ENCODE measurements at regions not wholly inside any gene's neighbourhood (a gene's known extent, or its start where the extent isn't known, plus 50 kb on each side); places are given as distances from the start of the nearest gene placed in this dataset.

DNA sequence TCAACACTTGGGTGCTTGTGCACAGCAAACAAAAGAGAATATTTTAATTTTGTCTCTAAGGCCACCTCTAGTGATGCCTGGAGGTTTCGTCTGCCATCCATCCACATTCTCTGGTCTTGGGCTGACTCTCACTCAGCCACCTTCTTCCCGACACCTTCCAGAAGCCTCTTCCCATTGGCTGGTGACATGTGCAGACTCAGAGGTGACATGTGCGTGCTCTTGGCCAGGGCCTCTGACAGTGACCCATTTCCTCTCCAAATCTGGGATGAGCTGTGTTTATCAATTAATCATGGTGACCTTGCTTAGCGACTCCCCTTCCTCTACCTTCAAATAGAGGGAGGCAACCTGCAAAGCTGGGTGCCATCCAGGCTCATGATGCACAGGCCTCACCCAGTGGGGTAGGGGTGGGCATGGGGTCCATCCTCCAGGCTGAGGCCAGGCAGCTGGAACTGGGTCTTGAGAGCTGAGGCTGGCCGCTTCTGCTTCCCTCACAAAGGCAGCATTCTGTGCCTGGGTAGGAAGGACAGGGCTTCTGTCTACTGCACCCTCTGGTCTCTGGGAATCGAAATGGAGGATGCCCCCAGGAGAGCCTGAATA lies 91.8 kb downstream of the DHCR7 start:
- DNase-seq: no peak

- DNase-seq: no peak
Observed at GRCh38 chr11:71355281-71355680, 92.9 kb downstream of the DHCR7 start.

- no peak for DNase-seq
Observed at GRCh38 chr11:71354394-71355105, 93.6 kb downstream of the DHCR7 start.

DNA sequence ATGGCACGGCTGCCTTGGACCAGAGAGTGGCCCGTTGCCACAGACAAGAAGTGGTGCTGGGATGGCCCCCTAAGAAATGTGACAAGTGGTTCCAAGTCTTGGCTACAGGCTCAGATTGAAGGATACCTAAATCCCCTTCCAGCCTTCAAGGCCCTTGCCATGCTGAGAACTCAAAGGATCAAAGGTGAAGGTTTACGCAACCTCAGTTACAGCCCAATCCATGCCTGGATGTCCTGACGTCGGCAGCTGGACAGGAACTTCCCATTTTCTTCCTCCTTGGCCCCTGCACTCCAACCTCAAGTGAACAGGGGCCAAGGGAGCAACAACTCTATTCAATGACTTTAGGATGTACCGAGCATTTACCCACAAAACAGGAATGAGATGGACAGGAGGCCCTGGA lies 95.4 kb downstream of the DHCR7 start:
- DNase-seq: no peak

DNA sequence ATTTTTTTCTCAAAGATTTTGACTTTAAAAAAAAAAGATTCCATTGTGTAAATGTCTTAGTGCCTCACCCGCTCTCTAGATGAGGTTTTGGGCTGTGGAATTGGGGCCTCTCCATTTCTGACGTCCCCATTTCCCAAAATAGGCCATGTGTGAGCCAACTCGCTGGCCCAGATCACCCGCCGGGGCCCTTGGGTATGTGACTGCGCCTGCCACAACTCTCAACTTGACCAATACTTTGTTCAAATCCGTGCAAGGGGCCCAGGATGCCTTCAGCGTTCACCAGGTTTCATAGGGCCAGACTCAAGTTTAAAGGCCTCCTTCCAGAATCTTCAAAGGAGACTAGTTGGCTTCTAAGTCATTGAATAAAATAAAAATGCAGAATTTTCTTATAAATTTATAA lies 96.0 kb downstream of the DHCR7 start:
- DNase-seq: no peak

GRCh38 chr11:71349627-71350026 lies 97.2 kb upstream of the SHANK2 start:
- DNase-seq: no peak

- DNase-seq: no peak
Observed at GRCh38 chr11:71343828-71344400, 91.5 kb upstream of the SHANK2 start.

DNA sequence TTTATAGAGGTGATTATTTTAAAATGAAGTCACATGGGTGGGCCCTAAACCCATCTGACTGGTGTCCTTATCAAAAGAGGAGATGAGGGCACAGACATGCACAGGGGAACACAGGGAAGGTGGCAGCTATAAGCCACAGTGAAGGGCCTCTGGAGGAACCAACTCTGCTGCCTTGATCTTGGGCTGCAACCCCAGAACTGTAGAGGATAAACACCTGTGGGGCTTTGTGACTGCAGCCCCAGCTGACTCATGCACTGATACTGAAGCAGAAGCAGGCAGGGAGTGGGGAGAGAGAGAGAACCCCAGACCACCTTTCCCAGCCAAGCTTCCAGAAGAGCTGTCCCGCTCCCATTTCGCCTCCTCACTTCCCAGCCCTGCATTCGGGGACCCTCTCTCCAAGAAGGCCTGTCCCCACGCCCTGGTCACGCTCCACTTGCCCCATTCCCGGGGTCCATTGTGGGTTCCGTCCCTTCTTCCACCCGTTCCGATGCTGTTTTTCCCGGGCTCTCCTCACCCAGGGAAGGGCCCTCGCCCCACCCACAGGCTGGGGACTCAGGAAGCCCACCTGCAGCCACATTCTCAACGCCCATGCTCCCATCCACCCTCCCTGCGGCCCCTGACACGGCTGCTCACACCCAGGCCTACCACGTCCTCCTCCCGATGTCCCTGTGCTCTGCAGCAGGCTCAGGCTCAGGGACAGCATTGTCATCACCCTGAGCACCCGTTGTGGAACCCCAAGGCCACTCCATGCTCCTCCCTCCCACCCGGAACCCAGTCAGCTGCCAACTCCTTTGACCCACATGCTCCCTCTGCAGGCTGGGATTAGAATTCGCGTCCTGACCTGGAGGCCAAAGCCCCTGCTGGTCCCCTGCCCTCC lies 90.8 kb upstream of the SHANK2 start:
- DNase-seq: no peak

- DNase-seq: no peak
Observed at GRCh38 chr11:71342116-71342515, 89.7 kb upstream of the SHANK2 start.

DNA sequence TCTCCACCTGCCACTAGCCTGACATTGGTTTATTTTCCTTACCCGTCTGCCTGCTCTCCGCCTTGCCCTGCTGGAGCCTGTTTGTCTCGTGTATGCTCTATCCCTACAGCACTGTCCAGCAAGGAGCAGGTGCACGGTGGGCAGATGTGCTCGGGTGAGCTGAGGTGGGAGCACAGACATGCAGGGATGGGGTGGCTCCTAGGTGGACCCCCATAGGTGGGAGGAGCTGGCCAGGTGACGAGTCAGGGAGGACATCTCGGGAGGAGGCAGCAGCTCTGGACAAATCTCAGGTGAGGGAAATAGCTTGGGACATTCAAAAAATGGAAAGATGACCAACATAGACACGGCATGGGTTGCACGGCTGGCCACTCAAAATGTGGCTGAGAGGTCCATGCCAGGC lies 89.2 kb upstream of the SHANK2 start:
- DNase-seq: no peak

GRCh38 chr11:71341173-71341572 lies 88.8 kb upstream of the SHANK2 start:
- DNase-seq: no peak

GRCh38 chr11:71340086-71340606 lies 87.8 kb upstream of the SHANK2 start:
- no peak for DNase-seq

- DNase-seq: no peak
Observed at GRCh38 chr11:71339396-71339881, 87.1 kb upstream of the SHANK2 start.

GRCh38 chr11:71338801-71339395 lies 86.5 kb upstream of the SHANK2 start:
- DNase-seq: no peak

DNA sequence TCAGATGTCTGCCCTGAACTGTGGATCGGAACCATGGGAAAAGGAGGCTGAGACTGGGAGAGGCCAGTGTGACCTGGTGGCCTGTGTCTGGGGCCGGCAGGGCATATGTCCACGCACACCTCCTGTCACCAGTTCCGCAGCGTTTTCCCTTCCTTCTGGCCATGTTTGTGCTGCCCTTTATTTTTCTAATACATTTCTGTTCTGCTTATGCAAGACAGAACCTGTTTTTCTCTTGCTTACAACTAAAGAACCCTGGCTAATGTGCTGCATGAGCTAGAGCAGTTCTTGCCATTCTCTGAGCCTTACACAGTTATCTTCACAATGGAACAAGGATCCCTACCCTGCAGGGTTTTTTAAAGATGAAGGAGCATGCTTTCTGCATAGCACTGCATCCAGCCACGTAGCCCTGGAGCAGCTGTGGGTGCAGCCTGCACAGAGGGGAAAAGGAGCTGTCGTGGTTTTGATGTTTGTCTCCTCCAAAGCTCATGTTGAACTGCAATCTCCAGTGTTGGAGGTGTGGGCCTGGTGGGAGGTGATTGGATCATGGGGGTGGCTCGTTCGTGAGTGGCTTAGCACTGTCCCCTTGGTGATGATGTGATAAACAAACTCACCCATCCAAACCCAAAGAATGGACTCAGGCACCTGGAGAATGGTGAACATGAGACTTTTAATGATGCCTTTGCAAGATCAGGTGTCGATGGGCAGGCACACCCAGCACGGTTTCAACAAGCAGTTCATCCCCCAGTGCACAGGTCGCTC lies 84.8 kb upstream of the SHANK2 start:
- DNase-seq: no peak

GRCh38 chr11:71336176-71336995 lies 84.0 kb upstream of the SHANK2 start:
- no peak for DNase-seq

DNA sequence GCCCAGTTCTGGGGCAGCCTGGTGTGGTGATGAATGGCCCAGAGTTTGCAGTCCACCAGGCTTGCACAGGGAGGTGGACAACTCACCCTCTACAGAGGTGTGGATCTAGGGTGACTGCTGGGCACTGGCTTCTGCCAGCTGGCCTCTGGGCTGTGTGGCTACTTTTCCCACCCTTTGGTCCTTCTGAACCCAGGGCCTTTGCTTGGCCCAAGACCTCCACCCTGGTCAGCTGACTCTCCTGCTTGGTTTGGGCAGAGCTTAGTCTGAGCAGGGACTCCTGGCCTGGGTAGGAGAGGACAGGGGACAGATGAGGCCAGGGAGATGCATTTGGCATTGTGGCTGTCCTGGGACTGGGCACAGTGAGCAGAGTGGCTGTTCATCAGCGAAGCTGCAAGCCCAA lies 83.0 kb upstream of the SHANK2 start:
- no peak for DNase-seq

DNA sequence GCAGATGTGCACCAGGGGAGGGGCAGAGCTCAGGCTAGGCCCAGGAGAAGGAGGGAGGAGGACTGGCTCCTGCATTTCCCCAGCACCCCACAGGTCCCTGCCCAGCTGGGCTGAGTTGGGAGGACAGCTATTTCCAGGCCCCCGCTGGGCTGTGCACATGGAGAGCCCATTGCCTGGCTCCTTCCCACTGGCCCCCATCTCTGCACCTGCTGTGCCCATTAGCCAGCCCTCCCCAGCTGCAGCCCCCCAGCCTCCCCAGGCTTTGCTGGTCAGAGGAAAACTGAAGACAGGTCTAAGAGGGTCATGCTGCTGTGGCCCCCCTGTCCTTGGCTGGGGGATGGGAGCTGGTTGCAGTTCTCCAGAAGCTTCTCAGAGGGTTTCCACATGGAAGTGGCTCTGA lies 81.8 kb upstream of the SHANK2 start:
- DNase-seq: no peak

GRCh38 chr11:71333473-71333872 lies 81.1 kb upstream of the SHANK2 start:
- DNase-seq: no peak

DNA sequence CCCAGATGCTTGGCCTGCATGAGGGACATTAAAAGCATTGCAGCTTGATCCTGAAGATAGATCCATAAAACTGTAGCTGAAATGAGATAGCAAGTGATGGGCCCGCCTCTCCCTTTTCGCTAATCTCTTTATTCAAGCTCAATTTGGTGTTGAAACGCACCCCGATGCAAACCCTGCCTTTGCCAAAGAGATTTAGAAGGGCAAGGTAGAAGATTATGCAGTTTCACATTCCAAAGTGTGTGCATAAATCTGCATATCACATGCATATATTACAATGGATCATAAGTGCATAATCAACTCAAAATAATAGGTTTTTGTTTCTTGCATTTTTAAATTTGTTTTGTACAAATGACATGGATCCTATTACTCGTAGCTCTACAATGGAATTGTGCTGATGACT lies 80.1 kb upstream of the SHANK2 start:
- DNase-seq: no peak

- DNase-seq: no peak
Observed at GRCh38 chr11:71332046-71332445, 79.7 kb upstream of the SHANK2 start.
